GM18907 (cell line): ENCODE measurements at regions not wholly inside any gene's neighbourhood (a gene's known extent, or its start where the extent isn't known, plus 50 kb on each side); places are given as distances from the start of the nearest gene placed in this dataset.
"Not testable (repeated sequence)": the region's sequence is repeated elsewhere in the genome, so short reads cannot be mapped to it uniquely, and the experiment has no call there.

Source experiments
- ATAC-seq: cut with Tn5 transposase; IDR thresholded peaks from one replicate; pipeline ENCODE4 v1.9.1; 2021; ENCODE audit warnings: mild to moderate bottlenecking, moderate library complexity; ENCODE audit not compliant: unreplicated experiment

GRCh38 chr1:206311611-206312273 is 108.4 kb downstream of the SRGAP2 start:
- ATAC-seq: not testable (repeated sequence)

- ATAC-seq: not testable (repeated sequence)
Measured at GRCh38 chr1:206312274-206312665, 108.9 kb downstream of the SRGAP2 start.

GRCh38 chr1:206314951-206315636 is 111.8 kb downstream of the SRGAP2 start:
- not testable (repeated sequence) for ATAC-seq

GRCh38 chr1:206316901-206317300 is 113.6 kb downstream of the SRGAP2 start:
- not testable (repeated sequence) for ATAC-seq

- ATAC-seq: not testable (repeated sequence)
Measured at GRCh38 chr1:206317878-206318514, 114.7 kb downstream of the SRGAP2 start.

GRCh38 chr1:206320227-206320626 is 116.9 kb downstream of the SRGAP2 start:
- ATAC-seq: not testable (repeated sequence)

GRCh38 chr1:206326159-206326939 is 123.0 kb downstream of the SRGAP2 start:
- not testable (repeated sequence) for ATAC-seq

- not testable (repeated sequence) for ATAC-seq
Measured at GRCh38 chr1:206331597-206331996, 128.3 kb downstream of the SRGAP2 start.

- ATAC-seq: not testable (repeated sequence)
Measured at GRCh38 chr1:206333316-206333715, 130.0 kb downstream of the SRGAP2 start.

- ATAC-seq: not testable (repeated sequence)
Measured at GRCh38 chr1:206333897-206334296, 130.6 kb downstream of the SRGAP2 start.

- ATAC-seq: not testable (repeated sequence)
Measured at GRCh38 chr1:206334481-206334880, 131.1 kb downstream of the SRGAP2 start.

GRCh38 chr1:206335162-206335561 is 131.8 kb downstream of the SRGAP2 start:
- ATAC-seq: not testable (repeated sequence)

GRCh38 chr1:206335875-206336846 is 132.8 kb downstream of the SRGAP2 start:
- ATAC-seq: not testable (repeated sequence)

- ATAC-seq: not testable (repeated sequence)
Measured at GRCh38 chr1:206337024-206337423, 133.3 kb upstream of the IKBKE start.

GRCh38 chr1:206350493-206351275 is 119.6 kb upstream of the IKBKE start:
- not testable (repeated sequence) for ATAC-seq

GRCh38 chr1:206351276-206352052 is 118.8 kb upstream of the IKBKE start:
- ATAC-seq: not testable (repeated sequence)

- ATAC-seq: not testable (repeated sequence)
Measured at GRCh38 chr1:206356310-206356709, 114.0 kb upstream of the IKBKE start.

GRCh38 chr1:206357962-206358361 is 112.3 kb upstream of the IKBKE start:
- ATAC-seq: peak; percentile 79
